Keratinocyte (primary cell): ENCODE measurements at regions not wholly inside any gene's neighbourhood (a gene's known extent, or its start where the extent isn't known, plus 50 kb on each side); places are given as distances from the start of the nearest gene placed in this dataset.

Experiments
- DNase-seq: peaks from one replicate; pipeline ENCODE4 v3.0.0-alpha.2; 2011; ENCODE audit warnings: low read depth, missing footprints, low spot score
- FAIRE-seq: peaks from 2 replicates; lab custom pipeline; 2011; peaks lifted over from hg19 to GRCh38; lab: Jason Lieb, UNC
- H2AFZ ChIP-seq: 2 replicates; pipeline ENCODE4 v1.6.0; 2012; ENCODE audit warnings: low read length, control low read depth, inconsistent platforms; ENCODE audit not compliant: control insufficient read depth
- H3K27ac ChIP-seq: 2 replicates; pipeline ENCODE4 v1.5.1; 2011; ENCODE audit warnings: low read length; ENCODE audit not compliant: control insufficient read depth, insufficient read depth
- H3K27me3 ChIP-seq: 3 replicates; pipeline ENCODE4 v1.6.0; 2011; ENCODE audit warnings: low read length; ENCODE audit not compliant: control insufficient read depth, insufficient read depth; ENCODE audit errors: extremely low read depth
- H3K36me3 ChIP-seq, 2 experiments: 2 replicates in 1 of 2; 3 replicates in 1 of 2; pipeline ENCODE4 v1.5.1; 2011; ENCODE audit warnings: low read length in 2 of 2, mild to moderate bottlenecking in 1 of 2; ENCODE audit not compliant: control insufficient read depth in 2 of 2, insufficient read depth in 2 of 2; ENCODE audit errors: extremely low read depth in 1 of 2
- H3K4me1 ChIP-seq: 3 replicates; pipeline ENCODE4 v1.5.1; 2011; ENCODE audit warnings: low read length; ENCODE audit not compliant: control insufficient read depth, insufficient read depth; ENCODE audit errors: extremely low read depth
- H3K4me2 ChIP-seq: 3 replicates; pipeline ENCODE4 v1.6.0; 2011; ENCODE audit warnings: low read depth, low read length; ENCODE audit not compliant: control insufficient read depth, insufficient read depth; ENCODE audit errors: extremely low read depth
- H3K4me3 ChIP-seq, 3 experiments: fragments of 200-600 bp in 1 of 3; sonication (generic) in 1 of 3; 2 replicates in 2 of 3; 3 replicates in 1 of 3; pipeline ENCODE4 v1.5.1; 2011 to 2016; ENCODE audit warnings: low read length in 3 of 3, mild to moderate bottlenecking in 3 of 3, control low read depth in 2 of 3, inconsistent platforms in 1 of 3, low read depth in 1 of 3, mixed read lengths in 1 of 3, mixed run types in 1 of 3, moderate library complexity in 1 of 3; ENCODE audit not compliant: control insufficient read depth in 2 of 3, insufficient read depth in 2 of 3; ENCODE audit errors: extremely low read depth in 1 of 3
- H3K79me2 ChIP-seq: 2 replicates; pipeline ENCODE4 v1.6.0; 2012; ENCODE audit warnings: low read length; ENCODE audit not compliant: control insufficient read depth, insufficient read depth
- H3K9ac ChIP-seq: 3 replicates; pipeline ENCODE4 v1.6.0; 2011; ENCODE audit warnings: low read length; ENCODE audit not compliant: control insufficient read depth, insufficient read depth; ENCODE audit errors: extremely low read depth
- H3K9me1 ChIP-seq: 3 replicates; pipeline ENCODE4 v1.6.0; 2011; ENCODE audit warnings: low read length; ENCODE audit not compliant: control insufficient read depth, insufficient read depth; ENCODE audit errors: extremely low read depth
- H3K9me3 ChIP-seq: 2 replicates; pipeline ENCODE4 v1.5.1; 2012; ENCODE audit warnings: low read depth, low read length; ENCODE audit not compliant: control insufficient read depth
- H4K20me1 ChIP-seq: 3 replicates; pipeline ENCODE4 v1.6.0; 2011; ENCODE audit warnings: low read length; ENCODE audit not compliant: control insufficient read depth, insufficient read depth; ENCODE audit errors: extremely low read depth
- EZH2 ChIP-seq: IDR thresholded peaks from one replicate; pipeline ENCODE4 v1.6.1; 2012; ENCODE audit warnings: inconsistent platforms, mild to moderate bottlenecking, low read length, moderate library complexity
- dilution Hi-C: fragments of 300-500 bp; cut with MboI; formaldehyde crosslinking; loops from one replicate; pipeline ENCODE4 v1.7.0; 2020; ENCODE audit warnings: low sequenced_read_pairs; ENCODE audit not compliant: extremely low pct_ligation_motif_present
- TF ChIP-seq, protein P1 (sequence below), 3 experiments: IDR thresholded peaks in 1 of 3; conservative IDR thresholded peaks in 1 of 3; optimal IDR thresholded peaks in 1 of 3; 2 replicates in 2 of 3; 3 replicates in 1 of 3; pipeline versions ENCODE3 to v1.5.1; 2011; ENCODE audit warnings: low read length in 3 of 3, mild to moderate bottlenecking in 3 of 3, moderate library complexity in 2 of 3, control low read depth in 1 of 3, inconsistent platforms in 1 of 3; ENCODE audit not compliant: insufficient read depth in 2 of 3; ENCODE audit errors: extremely low read depth in 1 of 3

DNA sequence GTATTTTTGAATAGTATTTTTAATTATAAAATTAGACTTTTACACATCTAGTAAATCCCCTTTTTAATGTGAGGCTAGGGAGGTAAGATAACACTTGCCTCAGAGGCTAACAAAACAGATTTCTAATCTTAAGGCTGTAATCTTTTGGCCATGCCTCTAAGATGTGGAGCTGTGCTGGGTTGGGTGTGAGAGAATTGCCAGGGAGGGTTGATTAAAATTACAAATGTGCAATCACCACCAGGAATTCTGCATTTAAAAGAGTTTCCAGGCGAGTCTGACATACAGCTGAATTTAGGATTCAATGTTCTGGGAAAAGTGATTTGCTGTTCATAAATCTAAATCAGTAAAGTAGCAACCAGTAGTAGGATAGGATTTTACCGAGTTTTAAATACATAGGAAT, 73.3 kb downstream of the NUDT12 start:
- TF ChIP-seq, protein P1, sequence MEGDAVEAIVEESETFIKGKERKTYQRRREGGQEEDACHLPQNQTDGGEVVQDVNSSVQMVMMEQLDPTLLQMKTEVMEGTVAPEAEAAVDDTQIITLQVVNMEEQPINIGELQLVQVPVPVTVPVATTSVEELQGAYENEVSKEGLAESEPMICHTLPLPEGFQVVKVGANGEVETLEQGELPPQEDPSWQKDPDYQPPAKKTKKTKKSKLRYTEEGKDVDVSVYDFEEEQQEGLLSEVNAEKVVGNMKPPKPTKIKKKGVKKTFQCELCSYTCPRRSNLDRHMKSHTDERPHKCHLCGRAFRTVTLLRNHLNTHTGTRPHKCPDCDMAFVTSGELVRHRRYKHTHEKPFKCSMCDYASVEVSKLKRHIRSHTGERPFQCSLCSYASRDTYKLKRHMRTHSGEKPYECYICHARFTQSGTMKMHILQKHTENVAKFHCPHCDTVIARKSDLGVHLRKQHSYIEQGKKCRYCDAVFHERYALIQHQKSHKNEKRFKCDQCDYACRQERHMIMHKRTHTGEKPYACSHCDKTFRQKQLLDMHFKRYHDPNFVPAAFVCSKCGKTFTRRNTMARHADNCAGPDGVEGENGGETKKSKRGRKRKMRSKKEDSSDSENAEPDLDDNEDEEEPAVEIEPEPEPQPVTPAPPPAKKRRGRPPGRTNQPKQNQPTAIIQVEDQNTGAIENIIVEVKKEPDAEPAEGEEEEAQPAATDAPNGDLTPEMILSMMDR (optimal IDR thresholded peaks at IDR 0.05 in 1 of 3, IDR thresholded peaks at IDR 0.05 in 1 of 3, conservative IDR thresholded peaks at IDR 0.05 in 1 of 3; ENCODE audit: extremely low read depth in 1 of 3, insufficient read depth in 2 of 3, low read length in 3 of 3) = no peak
- TF ChIP-seq EZH2 = no peak
- H3K4me2 ChIP-seq = no peak overlapping the region
- H3K9ac ChIP-seq = no peak overlapping the region
- H3K36me3 ChIP-seq = no peaks in the 10 kb centered on the region
- H3K4me3 ChIP-seq = no peak overlapping the region
- no peaks in the 10 kb centered on the region for H3K9me3 ChIP-seq
- H4K20me1 ChIP-seq = no peaks in the 10 kb centered on the region
- no peaks in the 10 kb centered on the region for H3K27me3 ChIP-seq
- no peaks in the 10 kb centered on the region for H3K9me1 ChIP-seq
- no peak for FAIRE-seq
- DNase-seq = no peak
- dilution Hi-C loops = no loop called here
- H3K27ac ChIP-seq = no peak overlapping the region
- H3K79me2 ChIP-seq = no peaks in the 10 kb centered on the region
- H3K4me1 ChIP-seq = no peaks in the 10 kb centered on the region
- no peak overlapping the region for H2AFZ ChIP-seq

- TF ChIP-seq, protein P1 (optimal IDR thresholded peaks at IDR 0.05 in 1 of 3, IDR thresholded peaks at IDR 0.05 in 1 of 3, conservative IDR thresholded peaks at IDR 0.05 in 1 of 3; ENCODE audit: extremely low read depth in 1 of 3, insufficient read depth in 2 of 3, low read length in 3 of 3) = no peak
- no peak for TF ChIP-seq EZH2
- dilution Hi-C loops = no loop called here
- H3K9me3 ChIP-seq = no peaks in the 10 kb centered on the region
- H3K27ac ChIP-seq = no peak overlapping the region
- DNase-seq (no peak), FAIRE-seq (no peak)
- H3K36me3 ChIP-seq = no peaks in the 10 kb centered on the region
- H3K4me1 ChIP-seq = no peaks in the 10 kb centered on the region
- no peaks in the 10 kb centered on the region for H3K79me2 ChIP-seq
- no peaks in the 10 kb centered on the region for H3K9me1 ChIP-seq
- no peaks in the 10 kb centered on the region for H3K27me3 ChIP-seq
- no peak overlapping the region for H3K4me3 ChIP-seq
- H2AFZ ChIP-seq = no peak overlapping the region
- H3K9ac ChIP-seq = no peak overlapping the region
- H4K20me1 ChIP-seq = no peaks in the 10 kb centered on the region
- H3K4me2 ChIP-seq = no peak overlapping the region
Observed at GRCh38 chr5:103487822-103488493, 74.6 kb downstream of the NUDT12 start.
